ENCODE measurements at regions not wholly inside any gene's neighbourhood (a gene's known extent, or its start where the extent isn't known, plus 50 kb on each side); places are given as distances from the start of the nearest gene placed in this dataset.
"Not testable (repeated sequence)": the region's sequence is repeated elsewhere in the genome, so short reads cannot be mapped to it uniquely, and the experiment has no call there.

GRCh38 chr3:125822175-125822574 is 146.8 kb upstream of the ROPN1B start:
- peak; percentile 33 for DNase-seq

- DNase-seq, result not testable (repeated sequence)
Observed at GRCh38 chr3:125831005-125831750, 137.8 kb upstream of the ROPN1B start.

GRCh38 chr3:125835562-125835961 is 133.4 kb upstream of the ROPN1B start:
- not testable (repeated sequence) for DNase-seq

GRCh38 chr3:125836011-125836551 is 132.9 kb upstream of the ROPN1B start:
- peak; percentile 67 for DNase-seq

- peak; percentile 27 for DNase-seq
Observed at GRCh38 chr3:125836786-125837185, 132.2 kb upstream of the ROPN1B start.

GRCh38 chr3:125838857-125839256 is 130.1 kb upstream of the ROPN1B start:
- DNase-seq, result not testable (repeated sequence)

GRCh38 chr3:125840465-125840864 is 128.5 kb upstream of the ROPN1B start:
- DNase-seq, result not testable (repeated sequence)

- not testable (repeated sequence) for DNase-seq
Observed at GRCh38 chr3:125847966-125848365, 121.0 kb upstream of the ROPN1B start.

GRCh38 chr3:125855006-125855405 is 114.0 kb upstream of the ROPN1B start:
- not testable (repeated sequence) for DNase-seq

- DNase-seq, result not testable (repeated sequence)
Observed at GRCh38 chr3:125860547-125860946, 108.4 kb upstream of the ROPN1B start.

GRCh38 chr3:125862841-125863254 is 106.1 kb upstream of the ROPN1B start:
- DNase-seq, result not testable (repeated sequence)

- not testable (repeated sequence) for DNase-seq
Observed at GRCh38 chr3:125864532-125864931, 104.4 kb upstream of the ROPN1B start.

- not testable (repeated sequence) for DNase-seq
Observed at GRCh38 chr3:125886006-125886405, 83.0 kb upstream of the ROPN1B start.

GRCh38 chr3:125899181-125899580 is 69.8 kb upstream of the ROPN1B start:
- DNase-seq, result not testable (repeated sequence)

GRCh38 chr3:125901473-125901872 is 67.5 kb upstream of the ROPN1B start:
- not testable (repeated sequence) for DNase-seq

GRCh38 chr3:125903780-125904455 is 65.1 kb upstream of the ROPN1B start:
- not testable (repeated sequence) for DNase-seq

GRCh38 chr3:125907279-125907678 is 61.7 kb upstream of the ROPN1B start:
- DNase-seq, result not testable (repeated sequence)

GRCh38 chr3:125910851-125911250 is 58.1 kb upstream of the ROPN1B start:
- DNase-seq, result not testable (repeated sequence)

- not testable (repeated sequence) for DNase-seq
Observed at GRCh38 chr3:125914608-125915436, 54.2 kb upstream of the ROPN1B start.

- DNase-seq, result not testable (repeated sequence)
Observed at GRCh38 chr3:125915437-125915787, 53.6 kb upstream of the ROPN1B start.

- DNase-seq, result peak; percentile 99
Observed at GRCh38 chr3:125915792-125916375, 53.1 kb upstream of the ROPN1B start.

GRCh38 chr3:125916376-125916978 is 52.5 kb upstream of the ROPN1B start:
- peak; percentile 91 for DNase-seq

All from central memory CD4-positive, alpha-beta T cell (primary cell).